Epithelial cell of proximal tubule (primary cell): ENCODE measurements at regions not wholly inside any gene's neighbourhood (a gene's known extent, or its start where the extent isn't known, plus 50 kb on each side); places are given as distances from the start of the nearest gene placed in this dataset.

ENCODE experiments used
- DNase-seq: peaks from one replicate; pipeline ENCODE4 v3.0.0-alpha.2; 2011; ENCODE audit warnings: low read depth
- H3K4me3 ChIP-seq: 2 replicates; pipeline ENCODE4 v1.5.1; 2011; ENCODE audit warnings: low read depth, mild to moderate bottlenecking, low read length
- CTCF ChIP-seq: conservative IDR thresholded peaks from 2 replicates; pipeline ENCODE4 v1.5.1; 2012; ENCODE audit warnings: low read depth, mild to moderate bottlenecking, low read length

- DNase-seq, result no peak
- H3K4me3 ChIP-seq, result no peak overlapping the region
- no peak for TF ChIP-seq CTCF
Observed at GRCh38 chr5:73238873-73239272, 65.9 kb downstream of the TMEM174 start.

- DNase-seq, result no peak
- H3K4me3 ChIP-seq, result no peak overlapping the region
- no peak for TF ChIP-seq CTCF
Observed at GRCh38 chr5:73236541-73237128, 63.6 kb downstream of the TMEM174 start.

- H3K4me3 ChIP-seq, result peak overlapping the region; percentile 50
- no peak for TF ChIP-seq CTCF
- no peak for DNase-seq
Observed at GRCh38 chr5:73234204-73234555, 61.2 kb downstream of the TMEM174 start.

- no peak for DNase-seq
- H3K4me3 ChIP-seq, result peak overlapping the region; percentile 50
- TF ChIP-seq CTCF, result no peak
Observed at GRCh38 chr5:73233461-73234203, 60.6 kb downstream of the TMEM174 start.

GRCh38 chr5:73233053-73233460, 60.1 kb downstream of the TMEM174 start:
- H3K4me3 ChIP-seq, result peak overlapping the region; percentile 50
- TF ChIP-seq CTCF, result no peak
- no peak for DNase-seq

- DNase-seq, result no peak
- TF ChIP-seq CTCF, result no peak
- no peak overlapping the region for H3K4me3 ChIP-seq
Observed at GRCh38 chr5:73232266-73233041, 59.5 kb downstream of the TMEM174 start.
